T-helper 1 cell treated with Interleukin-12 subunit alpha and Interleukin-12 subunit beta and Interleukin-4 antibody, amounts not matched to agents 30 ng/mL and 1 ng/mL, for 36 hours (primary cell): ENCODE measurements at regions not wholly inside any gene's neighbourhood (a gene's known extent, or its start where the extent isn't known, plus 50 kb on each side); places are given as distances from the start of the nearest gene placed in this dataset.

Experiments
- intact Hi-C: fragments of 100-400 bp; cut with micrococcal nuclease; formaldehyde crosslinking; loops from one replicate; pipeline ENCODE4 v1.15.1; 2024

GRCh38 chr5:109943701-109944235 lies 254.0 kb downstream of the MAN2A1 start:
- intact Hi-C loops: loop anchor here (2.0 kb wide), 1 partner anchor 255 kb away; the partner anchor contains the start of gene MAN2A1

DNA sequence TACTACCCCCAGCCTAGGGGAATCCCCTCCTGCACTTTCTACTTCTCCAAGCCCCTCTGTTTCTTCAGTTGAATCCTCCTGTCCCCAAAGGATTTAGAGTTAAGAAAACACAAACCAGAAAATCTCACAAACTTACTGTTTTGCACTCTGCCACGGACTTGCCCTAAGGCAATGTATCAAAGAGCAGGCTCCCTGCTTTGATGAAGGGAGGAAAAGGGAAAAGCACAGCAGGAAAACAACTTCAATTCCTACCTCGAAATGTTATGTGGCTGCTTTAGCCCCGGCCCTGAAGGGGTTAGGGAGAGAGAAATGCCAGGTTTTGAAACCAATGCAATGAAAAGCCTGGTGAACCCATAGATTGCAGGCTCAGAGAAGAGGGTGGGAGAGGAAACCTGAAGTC lies 254.7 kb downstream of the MAN2A1 start:
- intact Hi-C loops: loop anchor here (2.0 kb wide), 1 partner anchor 256 kb away; the partner anchor contains the start of gene MAN2A1

GRCh38 chr5:109945097-109945678 lies 255.5 kb downstream of the MAN2A1 start:
- intact Hi-C loops: loop anchor here (2.0 kb wide), 1 partner anchor 256 kb away; the partner anchor contains the start of gene MAN2A1

GRCh38 chr5:109945723-109946480 lies 256.2 kb downstream of the MAN2A1 start:
- intact Hi-C loops: loop anchor here (2.0 kb wide), 1 partner anchor 257 kb away; the partner anchor contains the start of gene MAN2A1

GRCh38 chr5:109946610-109947009 lies 256.9 kb downstream of the MAN2A1 start:
- intact Hi-C loops: no loop called here

DNA sequence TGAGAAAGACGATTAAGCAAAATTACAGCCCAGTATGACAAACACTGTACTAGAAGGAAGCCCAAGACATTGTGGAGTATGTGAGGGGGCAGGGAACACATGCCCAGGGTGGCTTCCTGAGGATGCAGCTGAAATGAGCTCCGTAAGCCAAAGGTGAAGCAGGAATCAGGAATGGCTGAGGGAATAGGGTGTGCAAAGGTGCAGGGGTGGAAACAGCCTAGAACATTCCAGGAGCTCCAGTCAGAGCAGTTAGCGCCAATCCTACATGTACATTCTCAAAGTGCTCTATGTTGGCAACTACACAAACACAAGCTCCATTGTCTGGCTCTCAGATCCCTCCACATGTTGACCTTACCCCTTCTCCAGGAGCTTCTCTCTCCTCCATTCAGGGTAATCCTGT lies 257.9 kb downstream of the MAN2A1 start:
- intact Hi-C loops: no loop called here

GRCh38 chr5:109950634-109951033 lies 260.9 kb downstream of the MAN2A1 start:
- intact Hi-C loops: no loop called here

DNA sequence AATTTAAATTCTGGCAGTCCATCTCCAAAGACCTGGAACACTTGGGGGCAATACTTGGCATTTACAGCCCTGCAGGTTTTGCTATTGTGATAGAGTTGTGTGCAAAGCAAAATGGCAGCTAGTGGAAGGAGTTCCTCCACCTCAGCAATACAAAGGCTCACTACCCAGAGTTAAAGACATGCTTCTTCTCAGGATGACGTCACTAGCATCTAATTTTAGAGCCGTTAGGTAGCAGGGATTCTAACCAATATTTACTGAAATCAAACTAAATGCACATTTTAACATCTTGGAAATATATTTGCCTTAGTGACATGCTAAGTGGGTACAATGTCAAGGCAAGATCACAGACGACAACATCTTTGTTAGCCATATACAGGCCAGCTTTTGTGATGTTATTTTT lies 261.6 kb downstream of the MAN2A1 start:
- intact Hi-C loops: no loop called here

DNA sequence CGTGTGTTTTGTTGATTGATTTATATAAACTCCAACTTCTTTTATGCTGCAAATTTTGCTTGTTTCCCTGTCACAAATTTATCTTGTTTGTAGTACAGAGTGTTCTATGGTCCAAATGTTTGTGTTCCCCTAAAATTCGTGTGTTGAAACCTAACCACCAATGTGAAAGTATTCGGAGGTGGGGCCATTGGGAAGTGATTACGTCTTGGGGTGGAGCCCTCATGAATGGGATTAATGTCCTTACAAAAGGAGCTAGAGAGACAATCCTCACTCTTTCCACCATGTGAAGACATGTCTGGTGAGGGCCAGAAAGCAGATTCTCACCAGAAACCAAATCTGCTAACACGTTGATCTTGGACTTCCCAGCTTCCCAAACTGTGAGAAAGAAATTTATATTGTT lies 262.0 kb downstream of the MAN2A1 start:
- intact Hi-C loops: no loop called here

- intact Hi-C loops: no loop called here
Measured at GRCh38 chr5:109953761-109954160, 264.0 kb downstream of the MAN2A1 start.

DNA sequence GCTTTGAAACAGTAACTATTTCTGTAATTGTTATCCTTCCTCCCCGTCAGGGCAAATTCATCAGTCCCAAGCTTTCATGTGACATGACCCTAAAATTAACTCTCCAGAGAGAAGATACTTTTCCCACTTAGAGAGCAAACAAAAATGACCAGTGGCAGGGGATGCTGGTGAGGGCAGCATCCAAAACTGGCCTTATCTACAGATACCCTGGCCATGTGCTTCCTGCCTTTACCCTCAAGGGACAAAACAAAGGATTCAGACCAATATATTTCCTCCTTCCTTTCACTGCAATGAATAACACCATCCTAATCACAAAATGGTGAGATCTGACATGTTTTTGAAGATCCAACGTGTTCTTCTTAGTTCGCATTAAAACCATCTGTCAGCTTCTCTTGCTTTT lies 267.2 kb downstream of the MAN2A1 start:
- intact Hi-C loops: no loop called here

- intact Hi-C loops: no loop called here
Measured at GRCh38 chr5:109958082-109958481, 268.4 kb downstream of the MAN2A1 start.

DNA sequence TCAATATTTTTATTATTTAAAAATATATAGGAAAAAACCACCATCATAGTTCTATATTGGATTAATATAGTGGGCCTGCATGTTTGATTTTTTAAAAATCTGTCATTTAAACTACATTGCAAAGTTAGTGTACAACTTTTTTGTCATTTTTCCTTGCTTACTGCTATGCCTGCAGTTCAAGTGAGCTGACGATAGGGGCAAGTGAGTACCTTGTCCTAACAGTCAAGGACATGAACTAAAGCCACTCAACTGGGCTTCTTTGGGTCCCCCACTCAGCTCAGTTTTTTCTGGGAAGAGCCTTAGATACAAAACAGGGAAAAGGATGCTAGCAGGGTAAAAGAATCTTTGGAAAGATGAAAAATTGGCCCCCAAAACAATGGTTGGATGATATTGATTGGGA lies 269.9 kb downstream of the MAN2A1 start:
- intact Hi-C loops: loop anchor here (5.0 kb wide), 1 partner anchor 68 kb away; no protein-coding TSS in a partner anchor

GRCh38 chr5:109961751-109962150 lies 272.0 kb downstream of the MAN2A1 start:
- intact Hi-C loops: loop anchor here (5.0 kb wide), 1 partner anchor 66 kb away; no protein-coding TSS in a partner anchor

DNA sequence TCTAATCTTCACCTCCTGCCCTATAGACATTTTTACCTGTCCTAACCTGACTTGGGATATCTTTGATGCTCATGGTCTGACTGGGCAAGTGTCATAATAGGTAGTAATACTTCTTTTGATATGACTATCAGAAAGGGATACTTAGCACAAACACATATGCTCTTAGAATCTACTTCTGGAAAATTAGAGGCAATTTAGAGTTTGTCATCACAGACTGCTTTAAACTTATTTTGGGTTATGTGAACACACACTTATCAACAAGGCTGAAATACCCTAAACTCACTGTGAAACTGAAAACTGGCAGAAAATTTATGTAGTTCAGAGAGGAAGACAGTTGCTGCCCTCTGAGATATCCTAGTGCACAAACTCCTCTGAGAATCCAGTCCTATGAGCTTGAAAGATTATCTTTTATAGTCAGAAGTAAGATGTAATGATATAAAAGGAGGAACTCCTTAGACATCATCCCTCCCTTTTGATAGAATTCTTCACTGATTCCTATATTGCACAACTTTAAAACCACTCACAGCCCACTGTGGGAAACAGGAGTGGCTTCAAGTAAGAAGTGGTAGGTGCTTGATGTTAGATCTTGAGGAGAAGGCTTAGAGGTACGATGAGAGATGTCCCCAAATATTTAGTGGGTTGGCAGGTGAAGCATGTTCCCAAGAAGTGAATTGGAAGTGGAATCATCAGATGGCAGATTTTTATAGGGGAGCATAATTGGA lies 273.3 kb downstream of the MAN2A1 start:
- intact Hi-C loops: loop anchor here (5.0 kb wide), 1 partner anchor 64 kb away; no protein-coding TSS in a partner anchor

DNA sequence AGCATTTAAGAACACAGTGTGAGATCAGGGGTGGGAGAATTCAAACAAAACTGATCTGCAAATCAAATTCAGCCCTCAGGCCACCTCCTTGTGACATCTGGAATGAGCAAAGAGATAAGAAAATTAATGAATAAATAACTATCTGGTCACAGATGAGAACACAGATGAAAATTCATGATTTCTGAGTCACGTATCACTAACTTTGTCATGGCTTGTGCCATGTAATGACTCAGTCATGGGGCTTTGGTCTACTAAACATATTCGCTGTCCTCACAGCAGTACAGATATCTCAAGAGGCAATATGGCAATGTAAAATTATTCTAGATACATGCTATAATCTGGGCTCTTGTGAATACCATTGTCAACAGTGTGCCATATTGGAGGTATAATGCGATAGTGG lies 274.4 kb downstream of the MAN2A1 start:
- intact Hi-C loops: loop anchor here (5.0 kb wide), 1 partner anchor 63 kb away; no protein-coding TSS in a partner anchor

- intact Hi-C loops: no loop called here
Measured at GRCh38 chr5:109965634-109966033, 275.9 kb downstream of the MAN2A1 start.

DNA sequence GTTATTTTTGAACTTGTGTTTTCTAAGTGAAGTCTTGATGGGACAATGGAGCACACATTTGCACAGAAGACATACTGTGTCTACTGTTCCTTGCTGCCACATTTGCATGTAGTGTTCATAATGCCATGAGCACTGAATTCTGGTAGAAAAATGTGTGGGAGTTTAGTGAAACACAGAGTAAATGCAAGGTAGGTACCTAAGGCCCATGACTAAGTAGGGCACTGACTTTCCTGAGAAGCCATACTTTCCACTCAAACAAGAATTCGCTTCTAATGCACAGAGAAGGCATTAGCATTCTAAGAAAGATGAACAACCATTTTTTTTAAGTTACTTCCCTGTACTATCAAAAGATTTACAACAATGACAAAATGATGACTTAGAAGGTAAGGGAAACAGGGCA lies 282.2 kb downstream of the MAN2A1 start:
- intact Hi-C loops: no loop called here

- intact Hi-C loops: no loop called here
Measured at GRCh38 chr5:109981979-109982378, 292.3 kb downstream of the MAN2A1 start.

GRCh38 chr5:109982966-109983534 lies 293.3 kb downstream of the MAN2A1 start:
- intact Hi-C loops: no loop called here

GRCh38 chr5:109986726-109987125 lies 297.0 kb downstream of the MAN2A1 start:
- intact Hi-C loops: no loop called here
